Dermis blood vessel endothelial cell (primary cell): ENCODE measurements at regions not wholly inside any gene's neighbourhood (a gene's known extent, or its start where the extent isn't known, plus 50 kb on each side); places are given as distances from the start of the nearest gene placed in this dataset.
"Not testable (repeated sequence)": the region's sequence is repeated elsewhere in the genome, so short reads cannot be mapped to it uniquely, and the experiment has no call there.

Experiments used
- DNase-seq: peaks from one replicate; pipeline ENCODE4 v3.0.0; 2010

DNA sequence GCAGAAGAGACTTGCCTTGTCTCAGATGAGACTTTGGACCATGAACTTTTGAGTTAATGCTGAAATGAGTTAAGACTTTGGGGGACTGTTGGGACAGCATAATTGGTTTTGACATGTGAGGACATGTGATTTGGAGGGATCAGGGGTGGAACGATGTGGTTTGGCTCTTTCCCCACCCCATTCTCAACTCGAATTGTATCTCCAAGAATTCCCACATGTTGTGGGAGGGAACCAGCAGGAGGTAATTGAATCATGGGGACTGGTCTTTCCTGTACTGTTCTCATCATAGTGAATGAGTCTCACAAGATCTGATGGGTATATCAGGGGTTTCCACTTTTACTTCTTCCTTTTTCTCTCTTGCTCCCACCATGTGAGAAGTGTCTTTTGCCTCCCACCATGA, 229.7 kb upstream of the KCND2 start:
- no peak for DNase-seq

DNA sequence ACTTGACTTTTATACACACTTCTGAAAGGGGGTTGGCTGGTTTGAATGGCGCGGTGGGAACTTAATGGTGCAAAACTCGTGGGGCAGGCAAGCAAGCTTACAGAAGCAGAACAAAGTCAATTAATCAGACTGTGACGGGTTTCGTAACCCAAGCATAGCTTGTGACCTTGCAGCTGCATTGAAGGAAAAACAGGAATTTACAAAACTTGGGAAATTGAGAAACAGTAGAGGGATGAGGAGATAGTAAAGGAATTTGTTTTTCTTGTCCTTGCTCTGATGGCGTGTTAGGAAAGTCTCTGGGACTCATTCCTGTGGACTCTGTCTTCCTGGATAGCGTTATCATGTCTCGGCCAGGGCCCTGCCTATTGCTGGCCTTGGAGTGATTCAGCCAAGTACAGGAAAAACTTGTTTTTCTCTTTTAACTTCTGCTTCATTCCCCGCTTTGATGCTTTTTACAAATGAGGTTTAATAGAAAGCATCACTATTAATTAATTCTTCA, 220.0 kb upstream of the KCND2 start:
- DNase-seq: no peak

DNA sequence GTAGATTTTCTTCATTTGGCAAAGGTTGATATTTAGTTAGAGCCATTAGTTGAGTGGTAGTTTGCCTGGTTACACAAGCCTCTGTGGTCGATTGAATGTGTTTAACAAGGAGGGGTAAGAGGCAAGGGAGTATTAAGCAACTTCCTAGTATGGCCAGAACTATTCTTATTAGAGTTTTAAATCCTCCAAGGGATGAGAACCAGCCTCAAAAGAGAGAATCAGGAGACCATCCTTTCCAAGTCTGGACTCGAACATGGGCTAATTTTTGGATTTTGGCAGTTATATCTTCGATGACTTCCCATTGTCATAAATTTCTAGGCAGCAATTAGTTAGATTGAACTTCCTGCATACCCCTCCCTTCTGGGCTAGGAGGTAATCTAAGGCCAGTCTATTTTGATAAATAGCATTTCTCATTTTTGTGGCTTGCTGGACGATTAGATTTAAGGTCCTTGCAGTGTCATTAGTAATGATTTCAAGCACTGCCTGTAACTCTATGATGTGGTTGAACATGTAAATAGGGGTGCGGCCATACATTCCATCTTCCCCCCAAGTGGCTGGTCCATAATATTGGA, 219.5 kb upstream of the KCND2 start:
- DNase-seq: no peak

DNA sequence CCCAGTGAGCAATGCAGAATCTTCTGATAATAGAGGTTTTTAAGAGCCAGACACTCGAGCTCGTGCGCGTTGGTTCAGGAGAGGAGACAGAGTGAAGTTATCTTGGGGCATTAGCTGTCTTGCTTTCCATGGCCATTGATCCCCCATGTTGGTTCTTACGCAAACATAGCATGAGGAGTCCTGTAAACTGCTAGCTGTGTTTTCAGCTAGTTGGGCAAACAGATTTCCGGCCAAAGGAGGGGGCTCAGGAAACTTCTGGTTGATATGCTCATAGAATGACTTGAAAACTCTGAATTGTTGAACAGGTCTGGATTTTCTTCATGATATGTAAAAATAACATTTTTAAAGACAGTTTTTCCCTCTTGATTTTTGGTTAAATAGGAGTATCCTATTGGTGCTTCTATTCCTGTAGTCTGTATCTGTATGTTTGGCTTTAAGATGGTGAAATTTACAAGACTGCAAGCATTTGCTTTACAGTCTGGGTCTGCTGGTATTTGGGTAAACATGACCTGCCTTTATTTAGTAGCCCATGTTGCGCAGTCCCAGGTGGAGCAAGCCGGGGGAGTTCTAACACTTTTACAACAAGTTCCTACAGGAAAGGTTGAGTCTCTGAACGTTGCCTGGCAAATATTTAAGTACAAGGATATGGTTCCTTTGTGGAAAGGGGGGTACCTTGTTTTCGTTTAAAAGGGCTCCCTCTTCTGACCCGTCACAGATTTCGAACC, 218.4 kb upstream of the KCND2 start:
- DNase-seq: no peak

DNA sequence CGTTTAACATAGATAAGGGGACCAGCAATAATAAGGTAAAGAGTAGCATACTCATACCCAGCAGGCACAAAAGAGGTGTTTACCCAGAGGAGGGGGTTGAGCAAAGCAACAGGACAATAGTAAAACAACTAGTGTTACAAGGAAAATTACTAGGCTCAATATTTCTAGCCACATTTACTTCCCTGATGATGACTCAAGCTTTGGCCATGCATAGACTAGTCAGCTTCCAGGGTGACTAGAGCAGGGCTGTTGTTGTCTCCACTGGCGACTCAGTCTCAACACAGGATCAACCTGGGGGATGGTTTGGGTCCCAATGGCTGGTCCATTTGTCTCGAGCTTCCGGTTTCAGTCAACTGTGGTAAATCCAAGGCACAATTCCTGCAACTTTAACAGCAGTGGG, 217.7 kb upstream of the KCND2 start:
- DNase-seq: no peak

DNA sequence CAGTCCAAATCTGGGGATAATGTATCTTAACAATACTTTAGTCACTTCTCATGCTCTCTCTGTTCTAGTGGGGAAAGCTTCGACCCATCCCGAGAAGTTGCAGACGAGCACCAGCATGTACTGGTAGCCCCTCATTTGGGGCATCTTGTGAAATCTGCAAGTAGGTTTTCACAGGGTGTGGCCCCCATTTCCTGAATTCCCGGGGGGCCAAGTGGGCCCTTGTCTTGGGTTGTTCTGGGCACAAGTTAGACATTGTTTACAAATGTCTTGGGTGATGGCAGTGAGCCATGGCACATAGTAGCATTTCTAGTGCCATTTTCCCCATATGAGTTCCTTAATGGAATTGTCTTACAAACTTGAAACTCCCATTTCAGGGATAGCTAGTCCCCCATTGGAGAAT, 216.7 kb upstream of the KCND2 start:
- no peak for DNase-seq

DNA sequence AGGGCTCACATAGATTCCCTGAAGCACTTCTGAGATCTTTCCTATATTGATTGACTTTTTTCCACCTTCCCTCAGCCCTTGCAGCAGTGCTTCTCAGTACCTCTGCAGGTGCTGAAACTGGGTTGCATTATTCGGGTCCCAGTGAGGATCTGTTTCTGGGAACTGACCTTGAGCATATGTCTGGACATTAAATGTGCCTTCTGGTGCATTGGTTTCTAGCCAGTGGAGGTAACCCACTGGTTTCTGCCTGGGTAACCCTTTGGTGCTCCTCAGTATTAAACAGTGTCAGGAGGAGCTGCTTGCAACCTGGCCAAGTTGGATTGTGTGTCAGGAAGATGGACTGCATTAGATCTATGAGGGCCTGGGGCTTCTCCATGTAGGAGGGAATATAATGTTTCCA, 213.3 kb upstream of the KCND2 start:
- no peak for DNase-seq

DNA sequence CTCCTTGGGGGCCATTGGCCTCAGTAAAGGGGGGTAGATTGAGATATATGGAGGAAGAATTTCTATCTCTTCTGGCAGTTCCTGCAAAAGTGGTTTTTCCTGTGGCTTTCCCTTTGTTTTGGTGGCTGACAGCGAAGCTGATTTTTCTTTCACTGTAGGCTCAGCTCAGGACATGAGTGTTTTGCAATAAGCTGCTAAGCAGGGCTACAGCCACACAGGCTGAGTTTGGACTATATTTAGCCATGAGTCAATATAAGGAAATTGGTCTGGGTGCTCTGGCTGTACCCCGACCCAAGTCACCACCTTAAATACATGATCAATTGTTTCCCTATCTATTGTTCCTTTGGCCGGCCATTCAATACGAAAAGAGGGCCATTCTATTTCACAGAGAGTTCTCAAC, 212.7 kb upstream of the KCND2 start:
- no peak for DNase-seq

DNA sequence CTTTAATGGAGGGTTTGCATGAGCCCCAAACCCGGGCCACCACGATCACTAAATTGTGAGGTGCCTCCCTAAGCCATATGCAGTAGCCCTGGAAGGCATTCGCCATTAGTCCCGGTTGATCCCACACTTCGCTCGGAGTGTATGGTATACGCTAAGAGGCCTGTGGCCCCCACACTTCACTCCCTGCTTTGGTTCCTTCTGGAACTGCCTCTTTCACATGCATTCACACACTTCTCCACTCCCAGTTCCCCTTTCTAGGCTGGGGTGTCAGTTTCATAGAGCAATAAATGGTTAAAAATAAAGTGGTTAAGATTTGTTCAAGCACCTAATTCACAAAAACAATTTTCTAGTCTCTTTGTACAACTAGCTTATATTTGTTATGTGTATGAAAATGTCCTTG, 212.1 kb upstream of the KCND2 start:
- no peak for DNase-seq

DNA sequence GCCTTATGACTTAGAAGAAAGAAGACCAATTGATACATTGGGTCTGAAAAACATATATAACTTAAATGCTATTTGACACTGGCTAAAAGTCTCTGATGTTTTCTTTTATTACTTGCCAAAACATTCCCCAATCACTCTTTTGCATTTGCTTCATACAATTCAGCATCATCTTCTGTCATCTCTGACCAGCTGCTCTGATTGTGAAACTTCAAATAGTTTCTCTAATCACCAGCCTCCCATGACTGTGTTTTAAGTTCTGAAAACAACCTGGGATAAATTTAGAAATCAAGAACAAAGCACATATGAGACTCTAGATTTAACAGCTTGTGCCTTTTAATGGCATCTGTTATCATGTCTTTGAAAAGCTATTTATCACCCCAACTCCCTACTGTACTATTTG, 208.4 kb upstream of the KCND2 start:
- DNase-seq: no peak

DNA sequence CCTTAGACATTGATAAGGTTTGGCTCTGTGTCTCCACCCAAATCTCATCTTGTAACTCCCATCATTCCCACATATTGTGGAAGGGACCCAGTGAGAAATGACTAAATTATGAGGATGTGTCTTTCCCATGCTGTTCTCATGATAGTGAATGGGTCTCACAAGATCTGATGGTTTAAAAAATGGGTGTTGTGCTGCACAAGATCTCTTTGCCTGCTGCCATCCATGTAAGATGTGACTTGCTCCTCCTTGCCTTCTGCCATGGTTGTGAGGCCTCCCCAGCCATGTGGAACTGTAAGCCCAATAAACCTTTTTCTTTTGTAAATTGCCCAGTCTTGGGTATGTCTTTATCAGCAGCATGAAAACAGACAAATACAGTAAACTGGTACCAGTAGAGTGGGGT, 206.1 kb upstream of the KCND2 start:
- DNase-seq: not testable (repeated sequence)

DNA sequence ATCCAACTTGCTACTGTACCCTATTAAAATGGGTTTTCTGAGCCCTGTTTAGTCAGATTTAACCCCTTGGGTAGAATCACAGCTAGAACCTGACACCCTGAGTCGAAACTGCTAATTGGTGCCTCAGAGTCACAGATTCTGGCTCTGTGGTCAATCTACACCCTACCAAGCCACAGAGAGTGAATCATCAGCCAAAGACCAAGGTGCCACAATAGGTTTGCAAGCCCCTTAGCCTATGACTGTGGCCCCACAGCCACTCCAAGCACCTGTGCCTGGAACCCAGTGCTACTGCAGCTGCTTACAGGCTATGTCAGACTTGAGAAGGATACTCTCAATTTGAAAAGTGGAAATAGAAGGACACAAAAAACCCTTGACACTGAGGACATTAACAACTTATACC, 202.8 kb upstream of the KCND2 start:
- DNase-seq: no peak

DNA sequence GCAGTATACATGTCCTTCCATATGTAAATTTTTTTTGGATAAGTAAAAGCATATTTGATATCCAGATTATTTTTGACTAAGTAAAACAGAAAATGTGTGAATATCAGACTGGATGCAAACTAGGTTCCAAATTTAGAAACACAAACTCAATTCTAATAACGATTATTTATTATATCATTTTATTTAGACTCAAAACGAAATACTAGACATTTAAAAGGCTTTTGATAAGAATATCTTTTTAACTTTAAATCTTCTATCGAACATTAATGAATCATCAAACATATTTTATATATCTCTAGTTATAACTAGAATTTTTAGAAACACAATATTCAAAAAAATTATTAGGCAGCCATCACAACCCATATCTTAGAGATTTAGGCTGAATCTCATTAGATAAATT, 195.2 kb upstream of the KCND2 start:
- DNase-seq: no peak

DNA sequence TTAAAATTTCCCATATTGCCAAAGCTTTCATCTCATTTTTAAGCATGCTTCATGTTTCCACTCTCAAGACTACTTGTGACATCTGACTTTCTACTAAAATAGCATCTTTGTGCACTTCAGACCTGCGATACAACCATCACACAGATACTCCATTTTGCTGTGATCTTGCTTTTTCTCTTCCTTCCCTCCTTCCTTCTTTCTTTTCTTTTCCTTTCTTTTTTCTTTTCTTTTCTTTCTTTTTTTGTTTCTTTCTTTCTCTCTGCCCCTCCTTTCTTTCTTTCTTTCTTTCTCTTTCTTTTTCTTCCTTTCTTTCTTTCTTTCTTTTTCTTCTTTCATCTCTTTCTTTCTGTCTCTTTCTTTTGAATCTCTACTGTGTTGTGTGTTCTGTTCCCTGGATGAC, 194.0 kb upstream of the KCND2 start:
- no peak for DNase-seq

DNA sequence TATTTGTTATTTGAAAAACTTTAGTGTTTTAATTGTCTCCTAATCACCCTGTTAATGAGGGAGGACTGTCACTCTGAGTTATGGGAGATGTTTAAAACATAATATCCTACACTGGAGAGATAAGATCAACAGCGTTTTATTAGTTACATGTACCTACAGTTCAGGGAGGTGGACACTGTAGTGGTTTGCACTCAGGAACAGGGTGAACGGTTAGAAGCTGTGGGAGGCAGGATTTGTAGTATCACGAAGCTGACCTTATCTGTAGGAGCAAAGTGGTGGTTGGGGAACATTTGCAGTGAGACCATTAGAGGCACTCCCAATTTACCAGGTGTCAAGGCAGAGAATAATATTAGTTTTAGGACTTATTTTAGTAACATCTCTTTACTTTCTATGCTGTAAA, 193.3 kb upstream of the KCND2 start:
- DNase-seq: no peak

DNA sequence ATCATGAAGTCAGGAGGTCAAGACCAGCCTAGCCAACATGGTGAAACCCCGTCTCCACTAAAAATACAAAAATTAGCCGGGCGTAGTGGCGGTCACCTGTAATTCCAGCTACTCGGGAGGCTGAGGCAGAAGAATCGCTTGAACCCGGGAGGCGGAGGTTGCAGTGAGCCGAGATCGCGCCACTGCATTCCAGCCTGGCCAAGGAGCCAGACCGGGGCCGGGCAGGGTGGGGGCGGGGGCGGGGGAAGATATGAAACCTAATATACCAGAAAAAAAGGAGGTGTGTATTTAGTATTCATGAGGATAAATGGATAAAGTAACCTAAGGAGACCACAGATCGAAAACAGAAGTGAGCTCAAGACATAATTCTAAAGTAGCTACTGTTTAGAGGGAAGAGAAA, 186.5 kb upstream of the KCND2 start:
- not testable (repeated sequence) for DNase-seq

DNA sequence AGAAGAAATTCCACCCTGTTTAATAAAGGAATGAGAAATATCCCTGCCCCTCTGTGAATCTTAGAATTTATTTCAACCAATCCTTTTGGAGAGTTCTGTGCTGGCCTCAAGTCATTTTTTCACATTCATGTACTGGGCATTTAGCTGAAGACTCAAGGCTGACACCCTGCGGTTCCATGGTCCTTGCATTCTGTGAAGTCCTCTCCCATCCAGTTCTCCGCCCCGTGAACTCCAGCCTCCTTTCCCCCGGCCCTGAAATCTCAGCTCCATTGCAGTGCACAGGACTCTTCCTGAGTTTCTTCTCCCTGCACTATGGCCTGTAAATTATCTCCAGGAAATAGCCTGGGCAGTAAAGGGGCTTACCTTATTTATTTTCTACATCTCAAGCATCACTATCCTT, 183.0 kb upstream of the KCND2 start:
- DNase-seq: no peak

DNA sequence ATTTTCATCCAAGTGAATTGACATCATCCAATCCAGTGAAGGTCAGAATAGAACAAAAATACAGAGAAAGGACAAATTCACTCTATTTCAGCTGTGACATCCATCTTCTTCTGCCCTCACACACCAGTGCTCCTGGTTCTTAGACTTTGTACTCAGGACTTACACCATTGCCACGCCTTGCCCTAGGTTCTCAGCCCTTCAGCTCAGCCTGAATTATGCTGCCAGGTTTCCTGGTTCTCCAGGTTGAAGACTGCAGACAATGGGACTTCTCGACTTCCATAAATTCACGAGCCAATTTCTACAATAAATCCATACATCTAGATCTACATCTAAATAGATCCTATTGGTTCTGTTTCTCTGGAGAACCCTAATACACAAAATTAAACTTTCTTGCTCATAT, 181.2 kb upstream of the KCND2 start:
- DNase-seq: no peak

DNA sequence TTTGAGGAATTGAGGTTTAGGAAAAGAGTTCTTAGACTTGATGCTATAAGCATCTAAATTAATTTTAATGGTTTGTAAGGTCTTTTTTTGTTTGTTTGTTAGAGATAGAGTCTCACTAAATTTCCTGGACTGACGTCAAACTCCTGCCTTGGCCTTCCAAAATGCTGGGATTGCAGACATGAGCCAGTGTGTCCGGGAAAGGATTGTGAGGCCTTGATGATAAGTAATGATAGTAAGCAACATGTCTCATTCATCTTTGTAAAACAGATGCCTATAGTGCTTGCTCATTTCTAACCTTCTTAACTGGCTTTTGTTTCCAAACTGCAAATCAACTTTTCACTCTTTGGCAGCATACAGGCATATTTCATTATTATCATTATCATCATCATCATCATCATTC, 176.0 kb upstream of the KCND2 start:
- no peak for DNase-seq

DNA sequence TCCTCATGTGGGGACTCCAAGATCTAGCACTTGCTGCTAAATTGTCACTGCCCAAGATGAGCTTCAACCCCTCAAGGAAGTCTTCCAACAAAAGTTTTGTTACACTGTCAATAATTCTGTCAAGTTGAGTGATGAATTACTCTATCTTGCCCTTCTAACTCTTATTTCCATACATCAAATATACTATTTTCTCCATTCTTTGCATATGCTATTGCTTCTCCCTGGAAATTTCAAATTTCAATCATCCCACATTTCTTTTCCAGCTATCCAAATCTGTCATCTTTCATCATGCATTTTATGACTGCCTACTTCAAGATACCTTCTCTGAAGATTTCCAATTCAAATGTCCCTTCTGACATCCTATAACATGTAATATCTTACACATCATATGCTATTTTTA, 175.2 kb upstream of the KCND2 start:
- no peak for DNase-seq

DNA sequence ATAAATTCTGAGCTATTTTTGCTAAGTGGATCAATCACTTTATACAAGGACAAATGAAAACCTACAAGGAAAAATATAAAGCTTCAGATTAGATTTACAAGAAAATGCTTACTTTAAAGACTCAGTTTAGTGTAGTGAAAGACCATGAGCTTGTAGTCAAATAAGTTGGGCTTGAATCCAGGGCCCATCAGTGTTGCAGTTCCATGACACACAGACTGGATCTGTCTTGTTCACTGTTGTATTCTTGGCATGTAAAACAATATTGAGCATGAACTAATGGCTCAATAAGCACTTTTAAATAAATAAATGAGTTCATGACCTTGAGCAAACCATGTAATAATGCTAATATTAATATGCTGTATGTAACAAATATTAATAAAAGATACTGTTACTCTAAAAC, 164.6 kb upstream of the KCND2 start:
- DNase-seq: no peak

DNA sequence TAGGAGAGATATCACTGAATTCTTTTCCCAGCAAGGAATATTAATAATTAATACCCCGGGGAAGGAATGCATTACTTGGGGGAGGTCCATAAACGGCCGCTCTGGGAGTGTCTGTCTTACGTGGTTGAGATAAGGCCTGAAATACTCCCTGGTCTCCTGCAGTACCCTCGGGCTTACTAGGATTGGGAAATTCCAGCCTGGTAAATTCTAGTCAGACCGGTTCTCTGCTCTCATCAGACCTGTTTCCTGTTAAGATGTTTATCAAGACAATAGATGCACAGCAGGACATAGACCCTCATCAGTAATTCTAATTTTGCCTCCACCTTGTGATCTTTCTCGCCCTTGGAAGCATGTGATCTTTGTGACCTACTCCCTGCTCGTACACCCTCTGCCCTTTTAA, 162.8 kb upstream of the KCND2 start:
- no peak for DNase-seq

DNA sequence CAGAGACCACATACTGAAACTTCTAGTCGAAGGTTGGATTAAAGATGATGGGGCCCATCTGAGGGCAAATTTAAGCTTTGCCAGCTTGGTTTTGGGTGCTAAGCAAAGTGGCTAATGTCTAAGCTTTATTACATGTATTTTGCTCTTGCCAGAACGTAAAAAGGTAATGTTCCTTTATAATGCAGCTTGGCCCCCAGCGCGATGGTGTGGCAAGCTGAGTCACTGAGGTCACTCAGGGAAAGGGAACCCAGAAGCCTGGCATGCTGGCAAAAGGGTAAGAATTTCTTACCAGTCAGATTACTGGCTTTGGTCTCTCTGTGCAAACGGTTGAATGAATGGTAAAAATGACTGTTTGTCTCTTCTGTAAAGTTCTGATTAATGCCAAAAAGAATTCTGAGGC, 158.3 kb upstream of the KCND2 start:
- DNase-seq: no peak

DNA sequence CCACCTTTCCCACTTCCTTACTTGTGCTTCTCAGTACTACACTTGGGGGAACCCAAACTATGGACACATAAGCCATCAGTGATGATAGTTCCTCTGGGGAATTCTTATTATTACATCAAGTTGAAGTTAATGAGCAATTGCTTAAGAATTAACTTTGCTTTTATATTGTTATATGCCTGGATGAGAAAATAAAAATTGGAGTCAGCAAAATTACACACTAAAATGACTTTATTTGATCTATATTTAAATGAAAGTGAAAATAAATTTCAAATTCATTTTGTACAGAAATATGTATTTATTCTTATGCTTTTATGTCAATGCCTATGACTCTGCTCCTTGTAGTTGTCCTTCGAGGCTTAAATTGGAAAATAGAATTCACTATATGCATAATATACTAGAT, 149.4 kb upstream of the KCND2 start:
- DNase-seq: no peak
